ENCODE measurements at regions not wholly inside any gene's neighbourhood (a gene's known extent, or its start where the extent isn't known, plus 50 kb on each side); places are given as distances from the start of the nearest gene placed in this dataset.

DNA sequence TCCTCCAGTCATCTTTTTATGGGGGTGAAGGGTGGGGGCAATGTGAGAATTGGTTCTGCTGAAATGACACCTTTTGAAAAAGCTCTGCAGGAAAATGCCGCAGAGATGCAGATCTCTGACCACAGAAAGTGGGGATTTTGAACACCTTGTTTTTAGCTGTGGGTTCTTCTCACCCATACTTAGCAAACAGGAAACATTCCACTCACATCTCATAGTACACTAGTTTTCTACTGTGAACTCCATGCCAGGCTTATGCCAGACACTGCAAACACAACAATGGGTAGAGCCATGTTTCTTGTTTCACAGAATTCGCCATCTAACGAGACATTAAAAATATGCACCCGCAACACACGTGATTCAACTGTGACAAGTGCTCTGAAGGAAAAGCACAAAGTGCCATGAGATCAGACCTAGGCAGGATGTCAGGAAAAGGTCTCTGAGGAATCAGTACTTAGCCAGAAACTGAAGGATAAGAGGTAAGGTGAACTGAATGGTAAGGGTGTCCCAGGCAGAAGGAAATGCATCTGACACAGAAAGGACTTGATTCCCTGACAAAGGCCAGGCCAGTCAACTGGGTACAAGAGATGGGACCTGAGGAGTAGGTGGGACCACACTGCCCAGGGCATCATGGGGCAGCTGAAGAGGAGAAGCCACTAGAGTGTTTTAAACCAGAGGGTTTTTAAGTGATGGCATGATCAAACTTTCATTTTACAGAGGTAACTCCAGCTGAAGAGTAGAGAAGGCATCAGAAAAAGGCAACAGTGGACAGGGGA lies 83.8 kb upstream of the JAK1 start:
- DNase-seq (ENCODE audit: low spot score), result no peak
- TF ChIP-seq, protein P1, sequence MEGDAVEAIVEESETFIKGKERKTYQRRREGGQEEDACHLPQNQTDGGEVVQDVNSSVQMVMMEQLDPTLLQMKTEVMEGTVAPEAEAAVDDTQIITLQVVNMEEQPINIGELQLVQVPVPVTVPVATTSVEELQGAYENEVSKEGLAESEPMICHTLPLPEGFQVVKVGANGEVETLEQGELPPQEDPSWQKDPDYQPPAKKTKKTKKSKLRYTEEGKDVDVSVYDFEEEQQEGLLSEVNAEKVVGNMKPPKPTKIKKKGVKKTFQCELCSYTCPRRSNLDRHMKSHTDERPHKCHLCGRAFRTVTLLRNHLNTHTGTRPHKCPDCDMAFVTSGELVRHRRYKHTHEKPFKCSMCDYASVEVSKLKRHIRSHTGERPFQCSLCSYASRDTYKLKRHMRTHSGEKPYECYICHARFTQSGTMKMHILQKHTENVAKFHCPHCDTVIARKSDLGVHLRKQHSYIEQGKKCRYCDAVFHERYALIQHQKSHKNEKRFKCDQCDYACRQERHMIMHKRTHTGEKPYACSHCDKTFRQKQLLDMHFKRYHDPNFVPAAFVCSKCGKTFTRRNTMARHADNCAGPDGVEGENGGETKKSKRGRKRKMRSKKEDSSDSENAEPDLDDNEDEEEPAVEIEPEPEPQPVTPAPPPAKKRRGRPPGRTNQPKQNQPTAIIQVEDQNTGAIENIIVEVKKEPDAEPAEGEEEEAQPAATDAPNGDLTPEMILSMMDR (IDR thresholded peaks at IDR 0.05; ENCODE audit: extremely low read depth, missing control alignments), result no peak

DNA sequence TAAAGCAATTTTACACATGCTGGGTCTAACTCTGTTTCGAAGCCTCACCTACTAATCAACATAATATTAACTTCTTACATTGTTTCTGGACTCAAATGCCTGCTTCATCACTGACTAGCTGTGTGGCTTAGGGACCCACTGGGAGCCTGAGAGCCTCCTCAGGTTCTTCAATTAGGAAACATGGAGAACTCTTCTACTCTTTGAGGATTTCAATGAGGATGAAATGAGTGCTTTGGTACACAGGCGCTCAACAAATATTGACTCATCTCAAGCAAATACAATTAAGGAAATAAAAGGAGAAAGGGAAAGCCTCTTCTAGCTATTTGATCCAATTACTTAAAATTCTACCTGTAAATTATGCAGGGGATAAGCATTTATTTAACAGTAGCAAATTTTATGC lies 84.4 kb upstream of the JAK1 start:
- TF ChIP-seq, protein P1 (IDR thresholded peaks at IDR 0.05; ENCODE audit: extremely low read depth, missing control alignments), result no peak

DNA sequence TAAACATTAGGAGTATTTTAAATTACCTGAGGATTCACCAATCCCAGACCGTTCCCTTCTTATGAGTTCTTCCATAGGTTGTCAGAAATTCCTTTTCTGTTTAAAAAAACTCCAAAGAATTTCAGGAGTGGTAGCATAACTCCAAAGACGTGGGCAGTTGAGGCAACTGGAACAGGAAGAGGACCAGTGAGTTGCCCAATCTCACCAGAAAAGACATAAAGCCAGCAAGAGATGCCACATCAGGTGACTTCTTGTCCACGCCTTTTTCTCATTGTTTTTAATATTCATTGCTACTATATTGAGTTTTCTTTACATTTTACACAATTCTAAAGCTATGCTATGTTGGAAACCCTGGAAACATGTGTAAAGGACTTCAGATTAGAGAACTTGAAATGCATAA lies 88.1 kb upstream of the JAK1 start:
- TF ChIP-seq, protein P1 (IDR thresholded peaks at IDR 0.05; ENCODE audit: extremely low read depth, missing control alignments), result no peak
- no peak for DNase-seq (ENCODE audit: low spot score)

More for the DNA sequence above, 84.4 kb upstream of the JAK1 start:
- no peak for DNase-seq (ENCODE audit: low spot score)

DNA sequence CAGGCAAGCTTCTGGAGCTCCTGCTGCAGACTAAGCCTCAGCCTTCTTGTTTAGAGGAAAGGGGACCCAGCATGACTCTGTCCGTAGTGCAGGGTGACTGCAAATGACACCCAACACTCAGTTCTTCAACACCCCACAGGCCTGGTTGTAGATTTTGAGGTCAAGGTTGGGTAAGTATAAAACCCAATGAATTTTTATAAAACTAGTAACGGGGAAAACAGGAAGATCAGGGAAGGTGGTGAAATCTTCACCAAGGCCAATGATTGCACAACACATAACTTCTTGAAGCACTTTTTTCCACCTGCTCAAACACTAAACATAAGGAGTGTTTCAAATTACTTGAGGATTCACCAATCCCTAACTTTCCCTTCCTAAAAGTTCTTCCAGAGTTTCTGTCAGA lies 89.4 kb upstream of the JAK1 start:
- DNase-seq (ENCODE audit: low spot score), result no peak
- TF ChIP-seq, protein P1 (IDR thresholded peaks at IDR 0.05; ENCODE audit: extremely low read depth, missing control alignments), result no peak

DNA sequence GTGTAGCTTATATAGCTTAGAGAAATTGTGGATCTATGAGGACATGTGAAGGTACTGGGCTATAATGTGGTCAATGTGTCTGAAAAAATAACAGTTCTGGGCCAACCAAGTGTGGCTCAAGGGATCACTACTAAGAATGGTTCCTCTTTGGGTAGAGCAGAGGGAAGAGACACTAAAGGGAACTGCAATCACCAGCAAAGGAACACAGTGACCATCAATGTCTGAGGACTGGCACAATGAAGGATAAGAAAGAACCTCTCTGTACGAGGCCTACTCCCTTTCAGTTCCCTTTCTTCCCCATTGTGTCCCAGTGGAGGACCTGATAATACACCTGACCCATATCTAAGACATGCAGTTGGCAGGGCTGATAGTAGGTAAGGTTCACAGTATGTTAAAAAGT lies 89.9 kb upstream of the JAK1 start:
- TF ChIP-seq, protein P1 (IDR thresholded peaks at IDR 0.05; ENCODE audit: extremely low read depth, missing control alignments), result no peak
- no peak for DNase-seq (ENCODE audit: low spot score)

DNA sequence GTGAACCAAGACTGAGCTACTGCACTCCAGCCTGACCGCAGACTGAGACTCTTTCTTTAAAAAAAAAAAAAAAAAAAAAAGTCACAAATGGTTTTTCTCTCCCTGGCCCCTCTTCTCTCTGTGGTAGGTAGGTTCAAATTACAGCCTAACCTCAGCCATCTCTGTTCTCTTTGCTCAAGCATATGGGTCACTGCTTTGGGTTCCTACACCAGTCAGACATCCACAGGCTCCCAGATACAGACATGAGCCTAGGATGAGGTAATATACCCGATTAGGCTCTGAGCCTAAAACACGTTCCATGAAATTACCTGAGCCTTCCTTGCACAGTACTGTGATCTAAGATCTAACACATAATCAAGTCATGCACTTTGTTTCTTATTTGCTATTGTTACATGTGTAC lies 90.5 kb upstream of the JAK1 start:
- TF ChIP-seq, protein P1 (IDR thresholded peaks at IDR 0.05; ENCODE audit: extremely low read depth, missing control alignments), result no peak
- no peak for DNase-seq (ENCODE audit: low spot score)

DNA sequence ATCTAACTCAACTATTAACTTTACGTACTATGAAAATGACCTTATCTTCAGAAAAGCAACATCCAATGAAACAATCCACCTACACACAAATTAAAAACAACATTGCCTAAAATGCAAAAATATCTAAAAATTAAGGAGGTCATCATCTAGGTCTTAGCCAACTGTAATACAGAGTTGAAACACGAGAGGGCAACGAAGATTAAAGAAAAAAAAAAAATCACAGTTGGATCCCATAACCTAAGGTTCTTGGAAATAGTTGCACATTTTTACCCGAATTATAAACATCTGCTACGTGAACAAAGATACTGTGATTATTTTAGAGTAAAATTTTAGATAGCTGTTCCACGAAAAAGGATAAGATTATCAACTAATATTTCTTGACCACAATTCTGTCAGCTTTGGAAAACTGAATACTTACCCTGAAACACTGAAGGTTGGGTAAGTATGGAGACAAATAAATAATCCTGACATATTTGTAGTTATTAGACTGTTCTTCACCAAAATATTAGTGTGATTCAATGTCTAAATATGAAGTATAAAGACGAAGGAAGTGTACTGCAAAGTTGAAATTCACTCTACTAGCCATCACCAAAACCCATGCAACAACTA lies 88.0 kb upstream of the AK4 start:
- peak; percentile 49 for DNase-seq (ENCODE audit: low spot score)
- TF ChIP-seq, protein P1 (IDR thresholded peaks at IDR 0.05; ENCODE audit: extremely low read depth, missing control alignments), result peak; percentile 31

All from GM20000 (cell line).